ENCODE measurements at regions not wholly inside any gene's neighbourhood (a gene's known extent, or its start where the extent isn't known, plus 50 kb on each side); places are given as distances from the start of the nearest gene placed in this dataset.

GRCh38 chr11:129698212-129698611, 117.4 kb upstream of the TMEM45B start:
- no peak for DNase-seq (ENCODE audit: low read depth)
- no peak for TF ChIP-seq CTCF (IDR thresholded peaks at IDR 0.05; ENCODE audit: insufficient read depth, low read length, poor library complexity, severe bottlenecking)

GRCh38 chr11:129699711-129700304, 115.8 kb upstream of the TMEM45B start:
- Histone ChIP-seq H3K27me3 (ENCODE audit: control insufficient read depth, insufficient read depth, low read length) (peaks cover 5% of the 10 kb centered on the region), H3K36me3 (ENCODE audit: control insufficient read depth, insufficient read depth, low read length) (no peaks in the 10 kb centered on the region), H3K4me3 (ENCODE audit: low read depth, low read length) (no peak overlapping the region)
- no peak for TF ChIP-seq CTCF (IDR thresholded peaks at IDR 0.05; ENCODE audit: insufficient read depth, low read length, poor library complexity, severe bottlenecking)
- DNase-seq (ENCODE audit: low read depth): no peak

More at GRCh38 chr11:129698212-129698611, 117.4 kb upstream of the TMEM45B start:
- Histone ChIP-seq H3K4me3 (ENCODE audit: low read depth, low read length) (no peak overlapping the region), H3K27me3 (ENCODE audit: control insufficient read depth, insufficient read depth, low read length) (peaks cover 5% of the 10 kb centered on the region), H3K36me3 (ENCODE audit: control insufficient read depth, insufficient read depth, low read length) (no peaks in the 10 kb centered on the region)

GRCh38 chr11:129700701-129701100, 114.9 kb upstream of the TMEM45B start:
- DNase-seq (ENCODE audit: low read depth): no peak
- Histone ChIP-seq H3K27me3 (ENCODE audit: control insufficient read depth, insufficient read depth, low read length) (peaks cover 5% of the 10 kb centered on the region), H3K36me3 (ENCODE audit: control insufficient read depth, insufficient read depth, low read length) (no peaks in the 10 kb centered on the region), H3K4me3 (ENCODE audit: low read depth, low read length) (no peak overlapping the region)
- no peak for TF ChIP-seq CTCF (IDR thresholded peaks at IDR 0.05; ENCODE audit: insufficient read depth, low read length, poor library complexity, severe bottlenecking)

GRCh38 chr11:129701706-129702105, 113.9 kb upstream of the TMEM45B start:
- Histone ChIP-seq H3K36me3 (ENCODE audit: control insufficient read depth, insufficient read depth, low read length) (no peaks in the 10 kb centered on the region), H3K4me3 (ENCODE audit: low read depth, low read length) (no peak overlapping the region), H3K27me3 (ENCODE audit: control insufficient read depth, insufficient read depth, low read length) (no peaks in the 10 kb centered on the region)
- no peak for DNase-seq (ENCODE audit: low read depth)
- TF ChIP-seq CTCF (IDR thresholded peaks at IDR 0.05; ENCODE audit: insufficient read depth, low read length, poor library complexity, severe bottlenecking): no peak

- Histone ChIP-seq H3K27me3 (ENCODE audit: control insufficient read depth, insufficient read depth, low read length) (no peaks in the 10 kb centered on the region), H3K4me3 (ENCODE audit: low read depth, low read length) (no peak overlapping the region), H3K36me3 (ENCODE audit: control insufficient read depth, insufficient read depth, low read length) (no peaks in the 10 kb centered on the region)
- TF ChIP-seq CTCF (IDR thresholded peaks at IDR 0.05; ENCODE audit: insufficient read depth, low read length, poor library complexity, severe bottlenecking): no peak
- DNase-seq (ENCODE audit: low read depth): no peak
These were observed 112.9 kb upstream of the TMEM45B start for GRCh38 chr11:129702410-129703398.

Measured in kidney epithelial cell (primary cell).